ENCODE measurements at regions not wholly inside any gene's neighbourhood (a gene's known extent, or its start where the extent isn't known, plus 50 kb on each side); places are given as distances from the start of the nearest gene placed in this dataset.
"Not testable (repeated sequence)": the region's sequence is repeated elsewhere in the genome, so short reads cannot be mapped to it uniquely, and the experiment has no call there.

DNA sequence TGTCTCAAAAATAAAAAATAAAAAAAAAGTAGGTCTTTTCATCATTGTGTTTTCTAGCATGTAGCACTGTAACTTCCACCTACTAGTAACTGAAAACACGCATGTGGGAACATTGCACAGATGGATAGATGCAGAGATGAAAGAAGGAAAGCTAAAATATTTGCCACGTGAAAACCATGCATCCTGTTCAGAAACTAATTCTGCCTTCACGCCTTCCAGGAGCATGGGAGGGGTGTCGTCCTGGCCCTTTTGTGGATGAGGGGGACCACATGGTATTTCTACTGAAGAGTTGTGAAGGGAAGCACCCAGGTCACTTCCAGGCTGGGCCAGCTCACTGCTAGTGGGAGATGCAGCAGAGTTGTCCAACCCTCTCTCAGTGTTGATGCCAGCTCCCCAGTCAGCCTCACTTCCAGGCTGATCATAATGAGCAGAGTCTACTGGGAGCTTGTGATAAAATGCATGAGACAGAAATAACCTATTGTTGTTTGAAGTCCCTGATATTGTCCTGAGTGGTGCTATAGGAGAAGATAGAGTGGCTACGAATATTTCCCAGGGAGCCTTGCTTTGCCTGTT is 287.1 kb upstream of the CELF2 start:
- Histone ChIP-seq H3K4me1 (ENCODE audit: control insufficient read depth, insufficient read depth, low read length) (peaks cover 4% of the 10 kb centered on the region), H3K27ac (ENCODE audit: low read length) (no peak overlapping the region)

DNA sequence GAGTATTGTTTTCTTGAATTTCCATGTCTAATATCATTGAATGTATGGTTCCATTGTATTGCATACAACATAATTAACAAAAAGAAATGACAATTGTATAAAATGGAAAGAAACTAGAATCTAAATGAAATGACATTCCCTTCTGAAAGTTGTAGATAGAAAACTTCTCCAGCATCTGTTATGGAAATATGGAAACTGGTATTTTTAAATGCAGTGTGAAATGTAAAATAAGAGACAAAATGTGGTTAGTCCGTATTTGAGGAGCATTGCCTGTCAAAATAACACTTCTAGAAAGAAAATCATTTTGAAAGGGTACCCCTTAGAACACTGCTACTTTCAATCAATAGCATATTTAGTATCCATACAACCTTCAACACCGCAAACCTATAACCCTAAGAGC is 286.3 kb upstream of the CELF2 start:
- Histone ChIP-seq H3K27me3 (ENCODE audit: control insufficient read depth in 1 of 2, insufficient read depth in 2 of 2, low read length in 2 of 2) (no peaks in the 10 kb centered on the region), H3K36me3 (ENCODE audit: control insufficient read depth in 2 of 2, insufficient read depth in 2 of 2, low read length in 2 of 2) (no peaks in the 10 kb centered on the region), H3K4me1 (ENCODE audit: control insufficient read depth, insufficient read depth, low read length) (no peaks in the 10 kb centered on the region), H3K4me3 (ENCODE audit: low read length in 2 of 2) (no peak overlapping the region), H3K9ac (ENCODE audit: low read length in 2 of 2) (no peak overlapping the region), H3K9me3 (ENCODE audit: control insufficient read depth in 2 of 2, low read length in 2 of 2) (no peaks in the 10 kb centered on the region), H3K27ac (ENCODE audit: low read length) (no peak overlapping the region)

More for the DNA sequence above, 287.1 kb upstream of the CELF2 start:
- Histone ChIP-seq H3K27me3 (ENCODE audit: control insufficient read depth in 1 of 2, insufficient read depth in 2 of 2, low read length in 2 of 2) (no peaks in the 10 kb centered on the region), H3K4me3 (ENCODE audit: low read length in 2 of 2) (no peak overlapping the region), H3K36me3 (ENCODE audit: control insufficient read depth in 2 of 2, insufficient read depth in 2 of 2, low read length in 2 of 2) (no peaks in the 10 kb centered on the region), H3K9me3 (ENCODE audit: control insufficient read depth in 2 of 2, low read length in 2 of 2) (no peaks in the 10 kb centered on the region), H3K9ac (ENCODE audit: low read length in 2 of 2) (no peak overlapping the region)

DNA sequence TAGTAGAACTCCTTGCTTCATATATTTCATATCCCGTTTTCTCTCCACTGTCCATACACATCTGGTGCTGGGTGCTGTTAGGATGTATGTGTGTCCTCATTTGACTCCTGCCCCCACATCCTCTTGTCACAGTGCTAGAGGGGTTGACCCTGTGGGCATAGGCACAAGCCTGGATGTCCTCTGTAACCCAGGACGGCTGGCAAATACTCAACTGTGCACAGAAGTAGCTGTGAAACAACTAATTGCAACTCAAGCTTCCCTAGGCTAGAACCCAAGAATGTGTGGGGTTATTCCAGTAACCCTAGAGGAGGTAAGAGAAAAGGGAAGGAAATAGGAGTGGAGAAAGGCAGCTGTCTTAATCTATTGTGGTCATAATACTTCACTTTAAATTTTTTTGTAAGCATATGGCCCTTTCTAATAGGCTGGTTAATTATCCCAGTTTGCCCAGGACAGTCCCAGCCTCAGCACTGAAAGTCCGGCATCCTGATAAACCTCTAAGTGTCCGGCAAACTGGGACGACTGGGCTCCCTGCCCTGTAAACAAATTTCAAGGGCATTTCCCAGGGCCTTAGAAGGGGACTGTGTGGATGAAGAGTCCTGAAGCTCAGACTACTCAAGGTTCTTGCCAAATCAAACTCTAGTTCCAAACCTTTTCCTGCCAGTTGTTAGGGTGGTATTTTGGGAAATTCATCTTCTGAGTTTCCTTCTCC is 283.2 kb upstream of the CELF2 start:
- no peaks in the 10 kb centered on the region for H3K9me3 ChIP-seq (ENCODE audit: control insufficient read depth in 2 of 2, low read length in 2 of 2)
- H3K4me1 ChIP-seq (ENCODE audit: control insufficient read depth, insufficient read depth, low read length), result no peaks in the 10 kb centered on the region
- H3K27ac ChIP-seq (ENCODE audit: low read length), result no peak overlapping the region
- H3K27me3 ChIP-seq (ENCODE audit: control insufficient read depth in 1 of 2, insufficient read depth in 2 of 2, low read length in 2 of 2), result no peaks in the 10 kb centered on the region
- H3K36me3 ChIP-seq (ENCODE audit: control insufficient read depth in 2 of 2, insufficient read depth in 2 of 2, low read length in 2 of 2), result no peaks in the 10 kb centered on the region
- no peak overlapping the region for H3K9ac ChIP-seq (ENCODE audit: low read length in 2 of 2)
- no peak overlapping the region for H3K4me3 ChIP-seq (ENCODE audit: low read length in 2 of 2)

DNA sequence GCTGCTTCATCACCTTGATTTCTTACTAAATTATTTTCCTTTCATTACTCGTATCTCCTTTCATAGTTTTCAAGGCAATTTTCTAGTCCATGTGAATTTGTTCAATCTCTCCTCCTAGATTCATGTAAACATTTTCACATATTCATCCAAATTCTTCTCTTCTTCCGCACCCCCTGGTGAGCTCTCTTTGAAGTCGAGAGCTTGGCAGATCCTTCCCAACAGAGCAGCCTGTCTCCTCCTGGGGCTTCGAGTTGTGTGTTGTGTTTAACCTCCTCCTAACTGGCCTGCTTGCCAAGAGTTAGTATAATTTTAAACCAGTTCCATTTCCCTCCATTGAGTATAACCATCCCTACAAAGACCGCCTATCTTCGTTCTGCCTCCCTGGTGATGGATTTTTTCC is 272.4 kb upstream of the CELF2 start:
- Histone ChIP-seq H3K9me3 (ENCODE audit: control insufficient read depth in 2 of 2, low read length in 2 of 2) (no peaks in the 10 kb centered on the region), H3K27ac (ENCODE audit: low read length) (no peak overlapping the region), H3K4me3 (ENCODE audit: low read length in 2 of 2) (no peak overlapping the region), H3K36me3 (ENCODE audit: control insufficient read depth in 2 of 2, insufficient read depth in 2 of 2, low read length in 2 of 2) (no peaks in the 10 kb centered on the region), H3K4me1 (ENCODE audit: control insufficient read depth, insufficient read depth, low read length) (no peaks in the 10 kb centered on the region), H3K9ac (ENCODE audit: low read length in 2 of 2) (no peak overlapping the region), H3K27me3 (ENCODE audit: control insufficient read depth in 1 of 2, insufficient read depth in 2 of 2, low read length in 2 of 2) (no peaks in the 10 kb centered on the region)

DNA sequence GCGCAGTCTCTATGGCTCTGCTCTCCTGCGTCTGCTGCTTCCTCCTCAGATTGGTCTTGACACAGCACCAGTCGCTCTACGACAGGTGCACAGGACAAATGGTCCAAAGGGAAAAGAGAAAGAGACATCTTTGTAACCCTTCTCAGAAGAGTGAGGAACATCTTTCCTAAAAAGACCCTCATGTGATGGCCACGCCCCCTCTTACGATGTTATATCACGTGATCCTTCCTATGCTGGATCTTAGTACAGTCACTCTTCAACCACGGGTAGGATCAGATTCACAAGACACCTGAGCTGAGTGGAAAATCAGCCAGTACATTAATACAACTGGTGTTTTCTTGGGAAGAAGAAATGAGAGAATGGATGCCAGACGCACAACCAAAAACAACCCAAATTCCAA is 262.2 kb upstream of the CELF2 start:
- no peak overlapping the region for H3K4me3 ChIP-seq (ENCODE audit: low read length in 2 of 2)
- no peak overlapping the region for H3K9ac ChIP-seq (ENCODE audit: low read length in 2 of 2)
- no peaks in the 10 kb centered on the region for H3K27me3 ChIP-seq (ENCODE audit: control insufficient read depth in 1 of 2, insufficient read depth in 2 of 2, low read length in 2 of 2)
- H3K27ac ChIP-seq (ENCODE audit: low read length), result no peak overlapping the region
- no peaks in the 10 kb centered on the region for H3K36me3 ChIP-seq (ENCODE audit: control insufficient read depth in 2 of 2, insufficient read depth in 2 of 2, low read length in 2 of 2)
- no peaks in the 10 kb centered on the region for H3K4me1 ChIP-seq (ENCODE audit: control insufficient read depth, insufficient read depth, low read length)
- H3K9me3 ChIP-seq (ENCODE audit: control insufficient read depth in 2 of 2, low read length in 2 of 2), result no peaks in the 10 kb centered on the region

DNA sequence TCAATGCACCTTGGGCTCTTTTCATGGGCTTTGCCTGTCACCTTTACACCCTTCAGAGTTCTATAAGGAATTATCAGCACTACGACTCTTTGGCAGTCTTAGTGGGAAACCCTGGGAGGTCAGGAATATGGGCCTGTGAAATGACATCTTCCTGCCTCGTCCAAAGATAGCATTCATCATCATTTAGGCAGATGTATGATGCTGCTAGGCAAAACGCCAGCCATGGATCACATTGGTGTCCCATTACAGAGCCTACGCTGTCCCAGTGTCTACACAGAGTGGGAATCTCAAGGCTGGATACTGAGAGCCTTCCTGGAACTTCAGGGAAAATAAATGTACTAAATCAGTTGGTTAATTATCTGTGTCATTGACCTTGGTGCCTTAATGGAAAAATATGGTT is 259.4 kb upstream of the CELF2 start:
- no peaks in the 10 kb centered on the region for H3K4me1 ChIP-seq (ENCODE audit: control insufficient read depth, insufficient read depth, low read length)
- no peak overlapping the region for H3K27ac ChIP-seq (ENCODE audit: low read length)
- no peak overlapping the region for H3K9ac ChIP-seq (ENCODE audit: low read length in 2 of 2)
- no peak overlapping the region for H3K4me3 ChIP-seq (ENCODE audit: low read length in 2 of 2)
- H3K9me3 ChIP-seq (ENCODE audit: control insufficient read depth in 2 of 2, low read length in 2 of 2), result no peaks in the 10 kb centered on the region
- no peaks in the 10 kb centered on the region for H3K27me3 ChIP-seq (ENCODE audit: control insufficient read depth in 1 of 2, insufficient read depth in 2 of 2, low read length in 2 of 2)
- no peaks in the 10 kb centered on the region for H3K36me3 ChIP-seq (ENCODE audit: control insufficient read depth in 2 of 2, insufficient read depth in 2 of 2, low read length in 2 of 2)

DNA sequence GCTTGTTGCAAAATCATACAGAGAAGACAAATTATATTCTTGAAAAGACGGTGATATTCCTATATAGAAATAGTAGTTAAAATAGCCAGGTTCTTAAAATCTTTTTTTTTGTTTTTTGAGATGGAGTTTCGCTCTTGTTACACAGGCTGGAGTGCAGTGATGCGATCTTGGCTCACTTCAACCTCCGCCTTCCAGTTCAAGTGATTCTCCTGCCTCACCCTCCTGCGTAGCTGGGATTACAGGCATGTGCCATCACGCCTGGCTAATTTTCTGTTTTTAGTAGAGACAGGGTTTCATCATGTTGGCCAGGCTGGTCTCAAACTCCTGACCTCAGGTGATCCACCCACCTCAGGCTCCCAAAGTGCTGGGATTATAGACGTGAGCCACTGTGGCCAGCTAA is 257.9 kb upstream of the CELF2 start:
- H3K27me3 ChIP-seq (ENCODE audit: control insufficient read depth in 1 of 2, insufficient read depth in 2 of 2, low read length in 2 of 2), result not testable (repeated sequence)

DNA sequence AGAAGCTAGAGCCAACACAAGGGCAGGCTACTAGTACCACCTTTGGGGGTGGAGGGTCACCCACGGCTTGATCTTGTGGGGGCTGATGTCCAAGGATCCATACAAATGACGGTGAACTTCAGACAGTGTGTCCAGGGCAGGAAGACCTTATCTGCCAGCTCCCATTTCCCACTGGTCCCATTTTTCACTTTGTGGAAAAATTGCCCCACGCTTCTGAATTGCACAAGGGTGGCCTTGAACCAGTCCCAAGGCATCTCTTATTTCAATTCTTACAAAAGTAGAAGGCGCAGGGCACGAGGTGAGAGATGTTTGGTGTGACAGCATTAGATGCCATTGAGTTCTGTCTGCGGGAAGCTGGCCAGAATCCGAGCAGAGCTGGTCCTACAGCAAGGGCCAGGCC is 252.7 kb upstream of the CELF2 start:
- no peaks in the 10 kb centered on the region for H3K9me3 ChIP-seq (ENCODE audit: control insufficient read depth in 2 of 2, low read length in 2 of 2)
- no peaks in the 10 kb centered on the region for H3K27me3 ChIP-seq (ENCODE audit: control insufficient read depth in 1 of 2, insufficient read depth in 2 of 2, low read length in 2 of 2)
- H3K27ac ChIP-seq (ENCODE audit: low read length), result no peak overlapping the region
- H3K4me3 ChIP-seq (ENCODE audit: low read length in 2 of 2), result no peak overlapping the region
- H3K4me1 ChIP-seq (ENCODE audit: control insufficient read depth, insufficient read depth, low read length), result no peaks in the 10 kb centered on the region
- no peaks in the 10 kb centered on the region for H3K36me3 ChIP-seq (ENCODE audit: control insufficient read depth in 2 of 2, insufficient read depth in 2 of 2, low read length in 2 of 2)
- H3K9ac ChIP-seq (ENCODE audit: low read length in 2 of 2), result no peak overlapping the region

More for the DNA sequence above, 257.9 kb upstream of the CELF2 start:
- H3K4me3 ChIP-seq (ENCODE audit: low read length in 2 of 2); H3K9me3 ChIP-seq (ENCODE audit: control insufficient read depth in 2 of 2, low read length in 2 of 2); H3K4me1 ChIP-seq (ENCODE audit: control insufficient read depth, insufficient read depth, low read length); H3K9ac ChIP-seq (ENCODE audit: low read length in 2 of 2); H3K27ac ChIP-seq (ENCODE audit: low read length); H3K36me3 ChIP-seq (ENCODE audit: control insufficient read depth in 2 of 2, insufficient read depth in 2 of 2, low read length in 2 of 2): not testable (repeated sequence)

DNA sequence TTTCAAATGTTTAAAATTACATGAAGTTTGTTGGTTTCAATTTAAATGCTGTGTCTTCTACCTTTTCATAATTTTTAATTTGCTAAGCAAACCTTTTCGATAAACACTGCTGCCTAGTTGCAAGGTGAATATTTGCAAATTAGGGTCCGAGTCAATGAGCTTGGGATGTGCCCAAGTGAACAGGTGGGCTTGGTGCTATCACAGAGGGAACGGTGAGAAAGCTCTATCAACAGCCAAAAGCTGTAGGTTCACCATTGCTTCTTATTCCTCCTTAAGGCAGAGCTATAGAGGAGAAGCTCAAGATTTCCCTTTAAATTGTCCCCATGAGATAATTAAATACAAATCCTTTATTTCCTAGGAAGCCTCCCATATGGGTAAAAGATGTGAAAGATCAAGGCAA is 245.3 kb upstream of the CELF2 start:
- Histone ChIP-seq H3K27ac (ENCODE audit: low read length) (no peak overlapping the region), H3K4me1 (ENCODE audit: control insufficient read depth, insufficient read depth, low read length) (no peaks in the 10 kb centered on the region)

DNA sequence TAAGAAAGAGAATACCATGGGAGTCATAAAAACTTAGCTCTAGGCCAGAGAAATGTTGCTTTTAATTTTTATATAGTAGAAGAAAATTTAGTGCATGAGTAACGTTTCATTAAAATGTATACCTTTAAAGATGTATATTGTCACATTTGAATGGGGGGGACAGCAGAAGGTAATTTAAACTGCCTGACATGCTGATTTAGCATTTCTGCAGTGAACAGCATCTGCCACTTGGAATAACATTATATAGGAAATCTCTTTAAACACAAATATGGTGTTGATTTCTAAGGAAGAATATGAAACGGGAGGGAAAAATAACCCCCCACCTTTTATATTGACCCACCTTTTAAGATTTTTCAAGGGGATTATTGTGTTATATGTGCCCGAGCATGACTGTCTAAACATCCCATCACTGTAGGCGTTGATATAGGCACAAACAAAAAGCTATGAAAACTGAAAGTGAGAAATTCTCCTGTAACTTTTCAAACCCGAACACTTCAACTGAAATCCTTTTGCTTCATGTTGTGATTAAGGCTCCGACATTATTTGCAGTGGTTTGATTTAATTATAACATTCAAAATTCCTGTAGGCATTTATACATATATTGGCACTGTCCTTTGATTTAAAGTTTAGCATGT is 244.7 kb upstream of the CELF2 start:
- Histone ChIP-seq H3K27ac (ENCODE audit: low read length) (no peak overlapping the region), H3K36me3 (ENCODE audit: control insufficient read depth in 2 of 2, insufficient read depth in 2 of 2, low read length in 2 of 2) (no peaks in the 10 kb centered on the region), H3K4me1 (ENCODE audit: control insufficient read depth, insufficient read depth, low read length) (no peaks in the 10 kb centered on the region), H3K4me3 (ENCODE audit: low read length in 2 of 2) (no peak overlapping the region), H3K9me3 (ENCODE audit: control insufficient read depth in 2 of 2, low read length in 2 of 2) (no peaks in the 10 kb centered on the region), H3K27me3 (ENCODE audit: control insufficient read depth in 1 of 2, insufficient read depth in 2 of 2, low read length in 2 of 2) (no peaks in the 10 kb centered on the region), H3K9ac (ENCODE audit: low read length in 2 of 2) (no peak overlapping the region)

More for the DNA sequence above, 245.3 kb upstream of the CELF2 start:
- Histone ChIP-seq H3K4me3 (ENCODE audit: low read length in 2 of 2) (no peak overlapping the region), H3K9ac (ENCODE audit: low read length in 2 of 2) (no peak overlapping the region), H3K9me3 (ENCODE audit: control insufficient read depth in 2 of 2, low read length in 2 of 2) (no peaks in the 10 kb centered on the region), H3K36me3 (ENCODE audit: control insufficient read depth in 2 of 2, insufficient read depth in 2 of 2, low read length in 2 of 2) (no peaks in the 10 kb centered on the region), H3K27me3 (ENCODE audit: control insufficient read depth in 1 of 2, insufficient read depth in 2 of 2, low read length in 2 of 2) (no peaks in the 10 kb centered on the region)

DNA sequence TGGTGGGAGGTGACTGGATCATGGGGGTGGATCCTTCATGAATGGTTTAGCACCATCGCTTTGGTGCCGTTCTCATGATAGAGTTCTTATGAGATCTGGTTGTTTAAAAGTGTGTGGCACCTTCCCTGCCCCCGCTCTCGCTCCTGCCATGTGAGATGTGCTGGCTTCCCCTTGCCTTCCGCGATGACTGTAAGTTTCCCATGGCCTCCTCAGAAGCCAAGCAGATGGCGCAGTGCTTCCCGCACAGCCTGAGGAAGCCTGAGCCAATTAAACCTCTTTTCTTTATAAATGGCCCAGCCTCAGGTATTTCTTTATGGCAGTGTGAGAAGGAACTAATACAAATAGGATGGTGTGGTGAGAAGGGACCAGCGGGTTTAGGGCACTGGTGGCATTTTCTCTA is 243.3 kb upstream of the CELF2 start:
- Histone ChIP-seq H3K27ac (ENCODE audit: low read length) (no peak overlapping the region), H3K9me3 (ENCODE audit: control insufficient read depth in 2 of 2, low read length in 2 of 2) (no peaks in the 10 kb centered on the region), H3K9ac (ENCODE audit: low read length in 2 of 2) (no peak overlapping the region), H3K27me3 (ENCODE audit: control insufficient read depth in 1 of 2, insufficient read depth in 2 of 2, low read length in 2 of 2) (no peaks in the 10 kb centered on the region), H3K4me1 (ENCODE audit: control insufficient read depth, insufficient read depth, low read length) (no peaks in the 10 kb centered on the region), H3K36me3 (ENCODE audit: control insufficient read depth in 2 of 2, insufficient read depth in 2 of 2, low read length in 2 of 2) (no peaks in the 10 kb centered on the region), H3K4me3 (ENCODE audit: low read length in 2 of 2) (no peak overlapping the region)
